AG04450 (cell line): ENCODE measurements at regions not wholly inside any gene's neighbourhood (a gene's known extent, or its start where the extent isn't known, plus 50 kb on each side); places are given as distances from the start of the nearest gene placed in this dataset.

Experiments
- CTCF ChIA-PET: fragments of 300-600, 350-600 bp; formaldehyde crosslinking; extraction: SDS; loops from one replicate; lab custom pipeline; 2022; ENCODE audit warnings: antibody characterized with exemption, inconsistent platforms; lab: Charles Lee
- POLR2A ChIA-PET: fragments of 350-600 bp; formaldehyde crosslinking; extraction: SDS; loops from one replicate; lab custom pipeline; 2021; ENCODE audit warnings: antibody characterized with exemption, inconsistent platforms; lab: Yijun Ruan, JAX
- DNase-seq: peaks from one replicate; pipeline ENCODE4 v3.0.0-alpha.2; 2011; ENCODE audit warnings: low read depth, low spot score
- H3K27ac ChIP-seq: one replicate; pipeline ENCODE4 v1.5.1; 2012; ENCODE audit warnings: low read depth, low read length, control low read depth
- H3K27me3 ChIP-seq: one replicate; pipeline ENCODE4 v1.6.0; 2012; ENCODE audit warnings: low read length; ENCODE audit not compliant: control insufficient read depth, insufficient read depth
- H3K4me3 ChIP-seq: 2 replicates; pipeline ENCODE4 v1.5.1; 2011; ENCODE audit warnings: mild to moderate bottlenecking, low read depth, low read length, control low read depth
- H3K9me3 ChIP-seq: 2 replicates; pipeline ENCODE4 v1.5.1; 2012; ENCODE audit warnings: low read length; ENCODE audit not compliant: control insufficient read depth, insufficient read depth
- CTCF ChIP-seq: IDR thresholded peaks from 2 replicates; pipeline ENCODE4 v1.5.1; 2011; ENCODE audit warnings: low read depth, low read length, control low read depth, inconsistent platforms

GRCh38 chr1:219460081-219460895 lies 152.6 kb downstream of the ZC3H11B start:
- TF ChIP-seq CTCF, result no peak
- ChIA-PET POLR2A (no interaction called here), CTCF (no interaction called here)
- Histone ChIP-seq H3K4me3 (no peak overlapping the region), H3K27ac (no peak overlapping the region), H3K9me3 (no peaks in the 10 kb centered on the region), H3K27me3 (no peaks in the 10 kb centered on the region)
- DNase-seq, result no peak

GRCh38 chr1:219459351-219460080 lies 153.4 kb downstream of the ZC3H11B start:
- no peak for DNase-seq
- H3K9me3 ChIP-seq, result no peaks in the 10 kb centered on the region
- ChIA-PET CTCF (no interaction called here), POLR2A (no interaction called here)
- H3K27me3 ChIP-seq, result no peaks in the 10 kb centered on the region
- no peak overlapping the region for H3K4me3 ChIP-seq
- no peak for TF ChIP-seq CTCF
- H3K27ac ChIP-seq, result no peak overlapping the region

- Histone ChIP-seq H3K4me3 (no peak overlapping the region), H3K27ac (no peak overlapping the region), H3K27me3 (no peaks in the 10 kb centered on the region), H3K9me3 (no peaks in the 10 kb centered on the region)
- ChIA-PET POLR2A (no interaction called here), CTCF (no interaction called here)
- TF ChIP-seq CTCF, result no peak
- no peak for DNase-seq
These were observed 166.6 kb downstream of the ZC3H11B start for GRCh38 chr1:219446288-219446687.

- no peak for DNase-seq
- ChIA-PET CTCF (no interaction called here), POLR2A (no interaction called here)
- Histone ChIP-seq H3K9me3 (no peaks in the 10 kb centered on the region), H3K4me3 (no peak overlapping the region), H3K27me3 (no peaks in the 10 kb centered on the region), H3K27ac (no peak overlapping the region)
- no peak for TF ChIP-seq CTCF
These were observed 167.0 kb downstream of the ZC3H11B start for GRCh38 chr1:219445864-219446263.

GRCh38 chr1:219444474-219444873 lies 168.4 kb downstream of the ZC3H11B start:
- POLR2A ChIA-PET, result no interaction called here
- TF ChIP-seq CTCF, result no peak
- H3K27ac ChIP-seq, result no peak overlapping the region

More at GRCh38 chr1:219444474-219444873, 168.4 kb downstream of the ZC3H11B start:
- no peak for DNase-seq
- no peaks in the 10 kb centered on the region for H3K9me3 ChIP-seq
- CTCF ChIA-PET, result no interaction called here
- no peak overlapping the region for H3K4me3 ChIP-seq
- H3K27me3 ChIP-seq, result no peaks in the 10 kb centered on the region
